NCI-H510A treated with DMSO at 0.1 percent for 48 hours (cell line): ENCODE measurements at regions not wholly inside any gene's neighbourhood (a gene's known extent, or its start where the extent isn't known, plus 50 kb on each side); places are given as distances from the start of the nearest gene placed in this dataset.
"Not testable (repeated sequence)": the region's sequence is repeated elsewhere in the genome, so short reads cannot be mapped to it uniquely, and the experiment has no call there.

ENCODE experiments used
- DNase-seq: peaks from one replicate; lab custom pipeline; 2025; lab: John Stamatoyannopoulos, UW

DNA sequence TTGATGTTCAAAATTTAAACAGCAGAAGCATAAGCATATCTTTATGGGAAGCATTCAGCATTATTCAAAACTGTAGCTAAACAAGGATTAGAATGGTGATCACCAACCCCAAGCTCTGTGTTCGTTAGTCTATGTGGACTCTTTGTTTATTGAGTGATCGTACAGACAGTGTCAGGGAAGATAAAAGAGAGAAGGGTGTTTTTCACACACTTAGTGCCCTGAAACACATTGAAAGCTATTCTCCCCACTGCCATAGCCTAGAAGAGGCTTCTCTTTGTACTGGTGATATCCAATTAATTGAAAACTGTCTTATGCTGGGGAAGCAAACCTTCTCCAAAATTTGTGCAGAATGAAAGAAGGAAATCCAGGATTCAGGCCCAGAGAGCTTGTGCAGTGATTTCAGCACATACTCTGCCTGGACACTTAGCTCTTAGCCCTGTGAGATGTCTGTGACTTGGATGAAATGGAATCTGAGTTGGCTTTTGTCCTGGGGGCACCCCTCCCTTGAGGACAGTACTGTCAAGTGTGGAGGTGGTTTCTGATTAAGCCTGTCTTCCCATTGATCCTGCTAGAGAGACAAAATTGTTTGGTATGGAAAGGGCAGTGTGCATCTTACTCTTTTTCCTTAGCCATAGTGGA is 125.7 kb upstream of the MTHFD1L start:
- no peak for DNase-seq

DNA sequence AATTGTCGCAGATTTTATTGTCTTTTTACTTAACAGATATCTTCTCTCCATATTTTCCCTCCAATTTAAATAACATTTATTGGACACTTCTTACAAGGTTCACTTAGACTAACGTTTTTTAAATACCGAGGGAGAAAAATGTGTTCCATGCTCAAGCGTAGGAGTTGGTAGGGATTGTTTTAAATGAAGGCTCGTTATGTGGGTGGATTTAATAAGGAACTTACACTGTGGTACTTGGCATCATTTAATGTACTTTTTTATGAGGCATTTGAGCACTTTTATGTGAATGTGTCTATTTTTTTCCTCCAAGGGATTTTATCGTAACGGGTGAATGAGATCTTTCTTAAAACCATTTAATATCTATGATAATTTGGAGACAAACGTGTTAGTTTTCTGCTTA is 125.0 kb upstream of the MTHFD1L start:
- DNase-seq, result no peak

DNA sequence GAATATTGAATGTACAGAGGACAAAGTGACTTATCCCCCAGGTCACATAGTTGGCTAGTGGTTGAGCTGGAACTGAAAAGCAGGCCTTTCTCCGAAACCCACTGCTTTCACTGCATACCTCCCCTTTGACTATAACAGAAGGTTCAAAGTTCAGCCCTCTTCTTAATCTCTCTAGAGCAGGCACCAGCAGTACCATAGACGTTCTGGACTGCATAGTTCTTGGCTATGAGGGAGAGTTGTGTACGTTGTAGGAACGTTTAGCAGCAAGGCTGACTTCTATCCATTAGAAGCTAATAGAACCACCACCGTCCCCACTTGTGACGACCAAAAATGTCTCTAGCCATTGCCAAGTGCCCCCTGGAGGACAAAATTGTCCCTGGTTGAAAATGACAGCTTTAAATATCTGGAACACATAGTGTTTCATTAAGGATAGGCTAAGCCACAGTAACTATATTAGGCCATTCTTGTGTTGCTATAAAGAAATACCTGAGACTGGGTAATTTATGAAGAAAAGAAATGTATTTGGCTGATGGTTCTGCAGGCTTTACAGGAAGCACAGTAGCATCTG is 123.8 kb upstream of the MTHFD1L start:
- DNase-seq, result no peak

DNA sequence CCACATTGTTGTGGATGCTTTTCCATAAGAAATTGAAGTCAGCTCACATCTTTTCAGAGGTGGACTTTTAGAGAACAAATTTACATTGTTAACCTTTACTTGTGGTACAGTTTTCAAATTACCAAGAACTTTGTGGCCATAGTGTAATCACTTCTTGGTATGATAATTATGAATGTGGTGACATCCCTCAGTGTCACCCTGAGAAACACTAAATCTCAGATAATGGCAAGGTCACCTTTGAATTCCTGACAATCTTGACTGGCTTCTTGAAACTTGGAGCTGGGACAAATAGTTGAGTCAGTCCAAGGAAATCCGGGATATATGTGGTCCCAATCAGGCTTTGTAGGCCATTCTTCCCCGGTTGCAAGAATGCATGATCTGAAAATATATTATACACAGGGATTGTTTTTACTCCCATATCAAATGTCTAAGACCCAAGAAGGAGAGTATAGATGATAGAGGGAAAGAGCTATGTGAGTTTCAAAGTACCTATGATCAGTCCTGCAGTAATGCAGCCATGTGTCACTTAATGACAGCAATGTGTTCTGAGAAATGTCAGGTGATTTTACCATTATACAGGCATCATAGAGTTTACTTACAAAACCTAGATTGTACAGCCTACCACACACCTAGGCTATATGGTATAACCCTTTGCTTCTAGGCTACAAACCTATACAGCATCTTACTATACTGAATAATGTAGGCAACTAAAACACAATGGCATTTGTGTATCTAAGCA is 120.8 kb upstream of the MTHFD1L start:
- DNase-seq, result no peak

DNA sequence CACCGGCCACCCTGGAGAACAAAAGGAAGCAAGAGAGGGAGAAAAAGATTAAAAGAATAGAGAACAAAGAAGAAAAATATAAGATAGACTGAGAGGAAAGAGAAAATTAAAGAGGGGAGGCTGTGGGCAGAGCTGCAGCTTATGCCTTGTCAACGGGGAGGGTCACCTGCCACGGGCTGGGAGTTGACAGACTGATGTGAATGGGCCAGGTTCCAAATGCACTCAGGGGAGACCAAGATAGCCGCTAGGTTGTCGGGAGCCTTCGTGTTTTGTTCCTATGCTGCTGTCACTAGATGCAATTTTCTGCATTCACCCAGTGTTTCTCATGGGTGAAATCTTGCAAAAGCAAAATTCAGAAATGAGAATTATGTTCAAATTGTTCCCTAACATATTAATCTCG is 119.6 kb upstream of the MTHFD1L start:
- DNase-seq, result no peak

DNA sequence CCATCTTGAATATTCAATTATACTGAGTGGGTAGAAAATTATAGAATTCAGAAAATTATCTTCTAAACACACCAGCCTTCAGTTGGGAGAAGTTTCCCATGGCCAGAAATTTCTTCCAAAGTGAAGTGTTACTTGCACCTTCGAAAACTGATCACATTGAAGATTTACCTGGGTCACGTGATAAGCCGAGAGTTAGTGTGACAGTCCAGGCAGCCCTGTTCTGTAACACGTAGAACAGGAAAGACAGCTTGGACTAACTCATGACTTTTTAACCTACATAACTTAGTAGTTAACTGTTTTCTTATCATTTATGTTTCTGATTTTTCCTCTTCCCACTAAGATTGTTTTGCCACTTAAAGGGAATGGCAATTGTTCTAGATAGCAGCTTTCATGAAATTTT is 118.3 kb upstream of the MTHFD1L start:
- no peak for DNase-seq

DNA sequence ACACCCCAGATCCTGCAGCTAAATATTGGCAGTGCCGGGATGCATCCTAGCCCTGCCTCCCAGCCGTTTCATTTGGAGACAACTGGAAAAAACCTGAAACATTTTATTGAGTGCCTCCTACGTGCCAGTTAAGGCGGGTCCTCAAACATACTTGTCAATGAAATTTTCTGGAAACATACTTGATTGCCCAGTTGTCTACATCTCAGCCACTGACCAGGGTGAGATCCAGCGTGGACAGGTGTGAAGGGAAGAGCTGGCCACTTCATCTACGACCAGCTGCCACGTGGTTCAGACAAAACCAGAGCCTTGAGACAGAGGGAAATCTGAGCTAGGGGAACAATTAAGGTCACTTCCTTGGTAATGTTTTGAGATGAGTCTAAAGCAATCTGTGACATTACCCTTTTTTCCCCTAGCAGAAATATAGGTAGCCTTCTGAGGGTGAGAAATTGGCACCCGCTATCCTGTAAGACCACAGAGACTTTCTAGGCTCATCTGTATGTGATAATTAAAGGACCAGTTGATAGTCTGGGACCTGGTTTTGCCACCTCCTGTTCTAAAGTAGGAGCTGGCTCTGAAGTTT is 116.3 kb upstream of the MTHFD1L start:
- no peak for DNase-seq

DNA sequence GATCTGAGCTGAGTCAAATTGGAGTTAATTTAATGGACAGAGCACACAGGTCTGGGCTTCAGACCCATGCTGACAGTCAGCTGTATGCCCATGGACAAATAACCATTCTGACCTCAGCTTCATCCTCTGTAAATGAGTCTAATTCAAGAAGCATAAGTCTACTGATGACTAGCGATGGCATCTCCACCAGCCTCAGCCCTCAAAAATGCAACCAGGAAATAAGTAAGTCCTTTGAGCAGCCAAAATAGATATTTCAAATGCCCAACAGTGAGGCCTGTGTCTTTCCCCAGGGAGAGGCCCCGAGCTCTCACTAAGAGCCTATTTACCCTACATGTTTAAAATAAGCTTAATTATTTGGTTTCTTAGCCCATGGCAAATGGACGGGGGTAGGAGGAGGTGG is 114.2 kb upstream of the MTHFD1L start:
- DNase-seq, result no peak

DNA sequence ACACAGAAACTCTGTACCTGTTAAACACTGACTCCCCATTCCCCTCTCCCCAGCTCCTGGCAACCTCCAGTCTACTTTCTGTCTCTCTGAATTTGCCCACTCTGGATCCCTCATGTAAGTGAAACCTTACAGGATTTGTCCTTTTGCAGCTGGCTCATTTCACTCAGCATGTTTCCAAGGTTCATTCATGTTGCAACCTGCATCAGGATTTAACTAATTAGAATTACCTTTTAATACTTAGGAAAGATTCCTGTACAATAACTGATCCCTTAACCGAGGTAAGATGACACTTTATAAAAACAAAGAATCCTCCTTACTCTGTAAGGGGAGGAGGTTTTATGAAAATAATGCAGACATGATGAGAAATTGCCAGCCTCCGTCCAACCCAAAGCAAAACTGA is 113.1 kb upstream of the MTHFD1L start:
- no peak for DNase-seq

DNA sequence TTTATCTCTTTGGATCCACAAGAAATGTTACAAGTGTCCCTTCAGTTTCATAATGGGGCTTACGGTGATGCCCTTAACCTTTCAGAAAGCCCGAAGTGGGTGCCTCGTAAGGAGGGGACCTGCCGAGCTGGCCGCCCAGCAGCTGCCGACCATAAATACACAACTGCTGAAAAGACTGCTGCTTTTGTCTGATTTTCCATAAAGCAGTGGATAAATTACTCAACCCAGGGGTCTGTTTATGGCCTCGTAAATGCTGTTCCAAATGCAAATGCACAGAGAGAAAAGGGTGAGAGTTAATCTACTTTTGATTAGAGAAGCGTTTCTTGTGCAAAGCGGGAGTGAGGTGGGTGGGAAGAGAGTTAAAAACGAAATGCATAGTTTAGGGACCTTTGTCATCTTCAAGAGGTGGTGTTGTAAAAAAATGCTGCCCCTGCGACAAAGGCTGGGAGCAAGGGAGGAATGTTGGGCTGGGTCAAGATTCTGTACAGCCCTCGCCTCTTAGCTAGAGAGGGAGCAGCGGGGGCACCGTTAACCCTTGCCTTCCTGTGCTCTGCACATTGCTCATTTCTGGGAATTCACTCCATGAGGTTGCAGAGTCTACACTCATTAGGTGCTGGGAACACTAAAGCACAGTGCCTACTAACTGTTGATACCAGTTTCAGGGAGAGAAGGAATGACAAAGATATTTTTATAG is 112.0 kb upstream of the MTHFD1L start:
- DNase-seq, result no peak

DNA sequence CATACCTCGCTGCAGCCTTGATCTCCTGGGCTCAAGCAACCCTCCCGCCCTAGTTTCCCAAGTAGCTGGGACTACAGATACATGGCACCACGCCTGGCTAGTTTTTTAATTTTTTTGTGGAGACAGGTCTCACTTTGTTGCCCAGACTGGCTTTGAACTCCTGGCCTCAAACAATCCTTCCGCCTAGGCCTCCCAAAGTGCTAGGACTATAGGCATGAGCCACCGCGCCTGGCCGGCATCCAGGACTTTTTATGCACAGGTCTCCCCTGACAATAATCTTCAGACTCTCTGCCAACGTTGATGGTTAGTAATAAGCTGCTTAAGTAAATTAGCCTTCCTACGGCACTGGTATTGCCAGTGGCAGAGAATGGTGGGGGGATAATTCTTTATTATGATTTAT is 110.5 kb upstream of the MTHFD1L start:
- no peak for DNase-seq

DNA sequence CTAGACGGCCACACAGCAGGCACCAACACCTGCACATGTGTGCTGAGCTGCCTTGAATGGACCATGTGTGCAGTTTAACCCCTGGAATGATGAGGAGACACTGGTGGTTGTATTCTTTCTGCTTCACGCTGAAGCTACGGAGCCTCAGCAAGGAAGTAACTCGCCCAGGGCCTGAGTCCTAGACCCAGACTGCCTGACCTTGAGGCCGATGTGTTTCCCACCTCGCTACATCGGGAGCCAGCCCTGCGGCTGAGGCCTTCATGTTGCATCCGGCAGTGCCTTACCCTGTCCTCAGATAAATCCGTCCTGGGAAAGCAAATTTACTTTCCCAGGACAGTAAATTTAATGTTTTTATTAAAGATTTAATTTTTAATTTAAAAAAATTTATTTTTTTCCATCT is 110.0 kb upstream of the MTHFD1L start:
- DNase-seq, result no peak

DNA sequence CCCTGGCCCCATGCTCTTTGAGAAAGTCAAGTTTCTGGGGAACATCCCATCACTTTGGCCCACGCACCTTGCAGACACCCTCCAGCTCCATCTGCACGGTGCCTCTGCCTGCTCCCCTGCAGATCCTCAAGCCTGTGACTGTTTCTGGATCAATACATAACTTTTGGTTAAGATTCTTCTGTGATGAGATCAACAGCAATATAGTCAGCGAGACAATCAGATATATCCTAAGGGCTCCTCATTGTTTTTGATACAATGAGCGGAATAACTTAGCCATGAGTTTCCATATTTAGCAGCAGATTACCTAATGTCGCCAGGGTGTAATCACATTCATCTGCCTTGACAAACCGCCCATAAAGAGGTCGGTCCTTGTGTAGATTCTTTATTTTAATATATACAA is 109.3 kb upstream of the MTHFD1L start:
- no peak for DNase-seq

DNA sequence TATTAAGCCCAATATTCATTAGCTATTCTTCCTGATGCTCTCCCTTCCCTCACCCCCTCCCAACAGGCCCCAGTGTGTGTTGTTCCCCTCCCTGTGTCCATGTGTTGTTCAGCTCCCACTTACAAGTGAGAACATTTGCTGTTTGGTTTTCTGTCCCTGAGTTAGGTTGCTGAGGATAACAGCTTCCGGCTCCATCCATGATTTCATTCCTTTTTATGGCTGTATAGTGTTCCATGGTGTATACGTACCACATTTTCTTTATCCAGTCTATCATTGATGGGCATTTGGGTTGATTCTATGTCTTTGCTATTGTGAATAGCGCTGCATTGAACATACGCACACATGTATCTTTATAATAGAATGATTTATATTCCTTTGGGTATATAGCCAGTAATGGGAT is 107.7 kb upstream of the MTHFD1L start:
- not testable (repeated sequence) for DNase-seq

DNA sequence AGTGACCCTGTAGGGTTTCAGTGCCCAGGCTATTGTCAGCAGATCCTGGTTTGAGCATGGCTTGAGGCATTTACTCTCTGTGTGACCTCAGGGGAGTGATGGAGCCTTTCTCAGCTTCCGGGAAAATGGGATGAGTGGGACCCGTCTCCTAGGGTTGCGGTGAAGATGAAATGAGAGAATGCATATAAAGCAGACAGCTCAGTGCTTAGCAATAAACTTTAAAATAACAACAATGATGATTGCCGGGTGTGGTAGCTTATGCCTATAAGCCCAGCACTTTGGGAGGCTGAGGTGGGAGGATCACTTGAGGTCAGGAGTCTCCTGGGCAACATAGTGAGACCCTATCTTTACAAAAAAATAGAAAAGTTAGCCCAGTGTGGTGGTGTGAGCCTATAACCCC is 106.0 kb upstream of the MTHFD1L start:
- DNase-seq, result no peak

DNA sequence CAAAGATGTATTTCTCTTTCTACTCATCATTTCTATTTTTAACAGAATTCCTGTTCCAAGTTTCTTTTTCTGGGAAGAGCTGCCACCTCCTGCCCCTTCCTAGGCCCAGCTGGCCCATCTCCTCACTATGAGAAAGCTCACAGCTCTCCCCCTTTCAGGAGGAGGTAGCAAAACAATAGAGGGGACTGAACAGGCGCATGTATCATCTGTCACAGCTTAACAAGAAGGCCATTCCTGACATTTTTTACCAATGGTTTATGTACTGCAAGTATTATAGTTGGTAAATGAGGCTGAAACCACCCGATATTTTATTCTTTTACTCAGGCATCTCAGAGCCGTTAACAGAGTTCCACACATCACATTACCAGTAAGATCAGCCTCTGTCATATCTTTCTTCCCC is 103.7 kb upstream of the MTHFD1L start:
- DNase-seq, result no peak

DNA sequence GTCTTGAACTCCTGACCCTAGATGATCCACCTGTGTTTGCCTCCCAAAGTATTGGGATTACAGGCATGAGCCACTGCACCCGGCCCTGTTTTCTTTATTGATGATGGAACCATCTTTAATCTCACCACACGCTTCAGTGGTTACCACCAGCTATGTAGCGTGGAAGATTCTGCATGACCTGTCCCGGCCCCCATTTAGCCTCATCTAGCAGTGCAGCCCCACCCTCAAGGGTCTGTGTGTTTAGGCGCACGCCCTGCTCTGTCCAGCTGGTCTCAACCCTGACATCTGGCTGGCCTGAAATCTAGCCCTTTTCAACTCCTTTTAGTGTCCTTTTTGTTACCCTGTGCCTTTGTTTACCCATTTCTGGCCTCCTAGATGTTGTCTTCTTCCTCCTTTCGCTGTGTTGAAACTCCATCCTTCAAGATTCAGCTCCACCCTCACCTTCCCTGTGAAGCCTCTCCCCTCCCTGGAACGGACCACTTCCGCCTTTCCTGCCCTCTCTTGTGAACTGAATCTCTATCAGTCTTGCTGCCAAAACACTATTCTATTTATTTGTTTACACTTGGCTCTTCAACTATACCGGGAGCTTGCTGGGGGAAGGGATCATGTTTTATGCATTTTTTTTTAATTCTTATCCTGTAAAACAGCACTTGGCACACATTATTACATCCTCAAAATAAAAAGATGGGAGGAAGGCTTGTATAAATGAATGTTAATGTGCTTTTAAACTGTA is 101.0 kb upstream of the MTHFD1L start:
- DNase-seq, result no peak

DNA sequence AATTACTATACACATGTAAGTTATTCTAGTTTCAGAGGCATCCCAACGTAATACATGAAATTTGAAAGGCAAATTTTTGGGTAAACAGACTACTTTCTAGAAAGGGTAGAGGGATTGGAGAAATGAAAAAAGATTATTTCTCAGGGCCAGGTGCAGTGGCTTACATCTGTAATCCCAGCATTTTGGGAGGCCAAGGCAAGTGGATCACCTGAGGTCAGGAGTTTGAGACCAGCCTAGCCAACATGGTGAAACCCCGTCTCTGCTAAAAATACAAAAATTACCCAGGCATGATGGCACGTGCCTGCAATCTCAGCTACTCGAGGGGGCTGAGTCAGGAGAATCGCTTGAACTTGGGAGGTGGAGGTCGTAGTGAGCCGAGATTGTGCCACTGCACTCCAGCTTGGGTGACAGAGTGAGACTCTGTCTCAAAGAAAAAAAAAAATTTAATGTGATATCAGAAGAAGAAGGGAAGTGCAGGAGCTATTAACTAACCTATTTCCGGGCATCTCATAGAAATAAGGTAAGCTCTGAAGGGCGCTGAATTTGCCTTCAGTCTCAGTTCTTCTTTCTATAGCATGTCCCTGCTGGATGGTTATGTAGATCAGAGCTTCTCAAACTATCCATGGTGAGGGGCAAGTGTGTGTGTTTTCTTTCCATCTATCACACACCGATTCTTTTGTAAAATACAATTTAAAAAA is 100.3 kb upstream of the MTHFD1L start:
- DNase-seq, result no peak

DNA sequence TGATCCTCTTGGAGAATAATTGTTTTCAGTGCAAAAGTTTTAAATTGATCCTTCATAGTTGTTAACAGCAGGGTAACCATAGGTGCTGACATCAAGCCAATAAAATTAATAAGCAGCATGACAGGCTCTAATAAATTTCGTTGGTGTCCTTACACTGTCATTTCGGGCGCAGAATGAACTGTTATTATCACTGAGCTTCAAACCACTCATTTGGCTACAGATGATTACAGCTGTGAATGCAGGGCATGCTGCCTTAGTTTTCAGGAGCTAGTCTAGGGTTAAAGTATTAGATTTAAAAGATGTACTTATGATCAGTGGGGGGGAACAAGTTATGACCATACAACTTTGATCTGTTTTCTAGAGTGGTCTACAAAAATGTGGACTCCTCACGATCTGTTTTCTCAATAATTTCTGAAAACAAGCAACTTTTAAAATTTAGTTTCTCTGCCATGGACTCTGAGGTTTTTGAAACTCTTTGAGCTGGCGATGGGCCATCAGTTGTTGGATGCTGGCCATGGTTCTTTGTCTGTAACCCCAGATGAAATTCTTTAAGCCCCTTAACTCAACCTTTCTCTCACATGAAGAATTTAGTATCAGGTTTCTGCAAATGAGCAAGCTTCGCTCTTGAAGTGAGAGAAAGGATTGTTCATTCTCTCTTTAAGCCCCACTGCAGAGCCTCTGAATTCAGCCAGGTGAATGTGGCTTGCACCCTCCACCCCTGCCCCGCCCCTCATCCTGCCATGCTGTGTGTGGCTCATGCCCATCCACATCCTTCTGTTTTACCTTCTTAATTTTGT is 99.1 kb upstream of the MTHFD1L start:
- no peak for DNase-seq

DNA sequence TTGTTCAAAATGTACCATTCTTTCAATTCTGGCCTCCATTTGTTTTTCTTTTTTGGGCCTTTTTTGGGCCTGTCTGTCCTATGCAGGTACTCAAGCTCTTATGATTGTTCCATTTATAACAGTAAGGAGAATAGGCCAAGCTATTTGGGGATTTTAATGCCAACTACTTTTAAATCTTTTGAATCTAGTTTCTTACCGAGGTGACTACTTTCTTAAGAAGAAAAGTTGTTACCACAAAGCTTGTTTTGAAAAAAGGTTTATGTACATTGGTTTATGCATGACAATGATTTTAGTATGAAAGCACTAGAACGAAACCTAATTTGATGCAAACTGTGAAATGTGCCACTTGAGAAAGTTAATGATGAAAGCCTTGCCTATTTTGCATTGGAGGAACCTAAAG is 98.3 kb upstream of the MTHFD1L start:
- DNase-seq, result no peak
